ENCODE measurements at regions not wholly inside any gene's neighbourhood (a gene's known extent, or its start where the extent isn't known, plus 50 kb on each side); places are given as distances from the start of the nearest gene placed in this dataset.

GRCh38 chr18:24982831-24983230, 369.1 kb downstream of the ZNF521 start:
- Histone ChIP-seq H3K9me3 (no peaks in the 10 kb centered on the region), H3K36me3 (no peaks in the 10 kb centered on the region), H3K4me1 (no peaks in the 10 kb centered on the region), H3K4me3 (no peak overlapping the region), H3K27me3 (no peaks in the 10 kb centered on the region), H3K27ac (no peak overlapping the region)
- DNase-seq, result no peak
- TF ChIP-seq, protein P1, sequence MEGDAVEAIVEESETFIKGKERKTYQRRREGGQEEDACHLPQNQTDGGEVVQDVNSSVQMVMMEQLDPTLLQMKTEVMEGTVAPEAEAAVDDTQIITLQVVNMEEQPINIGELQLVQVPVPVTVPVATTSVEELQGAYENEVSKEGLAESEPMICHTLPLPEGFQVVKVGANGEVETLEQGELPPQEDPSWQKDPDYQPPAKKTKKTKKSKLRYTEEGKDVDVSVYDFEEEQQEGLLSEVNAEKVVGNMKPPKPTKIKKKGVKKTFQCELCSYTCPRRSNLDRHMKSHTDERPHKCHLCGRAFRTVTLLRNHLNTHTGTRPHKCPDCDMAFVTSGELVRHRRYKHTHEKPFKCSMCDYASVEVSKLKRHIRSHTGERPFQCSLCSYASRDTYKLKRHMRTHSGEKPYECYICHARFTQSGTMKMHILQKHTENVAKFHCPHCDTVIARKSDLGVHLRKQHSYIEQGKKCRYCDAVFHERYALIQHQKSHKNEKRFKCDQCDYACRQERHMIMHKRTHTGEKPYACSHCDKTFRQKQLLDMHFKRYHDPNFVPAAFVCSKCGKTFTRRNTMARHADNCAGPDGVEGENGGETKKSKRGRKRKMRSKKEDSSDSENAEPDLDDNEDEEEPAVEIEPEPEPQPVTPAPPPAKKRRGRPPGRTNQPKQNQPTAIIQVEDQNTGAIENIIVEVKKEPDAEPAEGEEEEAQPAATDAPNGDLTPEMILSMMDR (IDR thresholded peaks at IDR 0.05), result no peak
- TF ChIP-seq POLR2A (IDR thresholded peaks at IDR 0.05), result no peak
- intact Hi-C loops (cut with DNase I; ENCODE audit: low total_unique reads), result no loop called here

- Histone ChIP-seq H3K4me1 (no peaks in the 10 kb centered on the region), H3K36me3 (no peaks in the 10 kb centered on the region), H3K27ac (no peak overlapping the region), H3K9me3 (no peaks in the 10 kb centered on the region), H3K4me3 (no peak overlapping the region), H3K27me3 (no peaks in the 10 kb centered on the region)
- intact Hi-C loops (cut with DNase I; ENCODE audit: low total_unique reads), result no loop called here
- no peak for TF ChIP-seq POLR2A (IDR thresholded peaks at IDR 0.05)
- TF ChIP-seq, protein P1 (IDR thresholded peaks at IDR 0.05), result no peak
- DNase-seq, result no peak
These were observed 368.3 kb downstream of the ZNF521 start for GRCh38 chr18:24983566-24984139.

DNA sequence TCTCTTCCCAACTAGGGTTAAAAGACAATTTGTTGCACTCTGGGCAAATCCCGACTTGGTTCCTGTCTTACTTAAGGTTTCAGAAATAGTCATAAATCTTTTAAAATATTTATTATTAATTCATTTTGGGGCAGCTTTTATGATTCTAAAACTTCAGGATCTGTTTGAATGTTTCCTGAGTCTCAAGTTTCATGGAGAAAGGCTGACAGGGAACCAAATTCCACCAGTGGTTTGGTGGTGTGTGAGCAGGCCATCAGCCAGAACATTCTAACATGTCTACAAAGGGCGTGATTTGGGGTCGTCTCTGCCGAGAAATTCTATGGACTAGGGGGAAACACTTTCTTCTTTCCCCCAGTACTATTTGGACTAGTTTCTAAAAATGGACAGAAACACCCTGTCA, 366.4 kb downstream of the ZNF521 start:
- TF ChIP-seq, protein P1 (IDR thresholded peaks at IDR 0.05), result no peak
- TF ChIP-seq POLR2A (IDR thresholded peaks at IDR 0.05), result no peak
- no peaks in the 10 kb centered on the region for H3K27me3 ChIP-seq
- no peak overlapping the region for H3K4me3 ChIP-seq
- H3K9me3 ChIP-seq, result no peaks in the 10 kb centered on the region
- intact Hi-C loops (cut with DNase I; ENCODE audit: low total_unique reads), result no loop called here
- no peaks in the 10 kb centered on the region for H3K36me3 ChIP-seq
- peak overlapping the region; percentile 49 to 66 for H3K27ac ChIP-seq
- DNase-seq, result no peak
- H3K4me1 ChIP-seq, result no peaks in the 10 kb centered on the region

DNA sequence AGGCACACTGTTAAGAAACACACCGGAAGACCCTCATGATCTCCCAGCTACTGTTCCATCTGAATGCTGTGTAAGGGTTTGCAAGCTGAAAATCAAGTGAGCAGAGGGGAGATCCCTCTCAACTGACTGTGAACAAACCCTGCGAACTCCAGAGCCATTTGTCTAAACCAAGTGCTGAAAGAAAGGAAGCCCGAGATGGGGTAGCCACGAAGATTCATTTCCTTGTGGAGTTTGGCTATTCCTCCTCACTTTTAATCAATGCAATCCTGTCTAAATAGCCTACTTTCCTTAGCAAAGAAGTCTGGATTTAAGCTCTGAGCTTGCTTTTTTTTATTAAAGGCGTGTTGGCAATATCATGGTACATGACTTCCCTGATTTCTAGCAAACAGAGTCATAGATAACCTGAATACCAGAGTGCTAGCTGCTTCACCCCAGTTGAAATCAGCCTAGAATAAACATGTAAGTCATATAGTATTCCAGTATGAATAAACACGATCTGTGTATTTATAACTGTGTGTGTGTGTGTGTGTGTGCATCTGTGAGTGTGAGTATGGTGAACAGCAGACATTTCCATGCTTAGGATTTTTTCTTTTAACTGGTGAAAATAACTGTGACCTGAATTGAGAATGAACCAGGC, 365.2 kb downstream of the ZNF521 start:
- Histone ChIP-seq H3K36me3 (no peaks in the 10 kb centered on the region), H3K27me3 (no peaks in the 10 kb centered on the region), H3K4me1 (no peaks in the 10 kb centered on the region), H3K9me3 (no peaks in the 10 kb centered on the region), H3K27ac (peak overlapping the region; percentile 49 to 66), H3K4me3 (no peak overlapping the region)
- no peak for DNase-seq
- TF ChIP-seq, protein P1 (IDR thresholded peaks at IDR 0.05), result no peak
- no peak for TF ChIP-seq POLR2A (IDR thresholded peaks at IDR 0.05)
- intact Hi-C loops (cut with DNase I; ENCODE audit: low total_unique reads), result no loop called here

- TF ChIP-seq, protein P1 (IDR thresholded peaks at IDR 0.05), result no peak
- TF ChIP-seq POLR2A (IDR thresholded peaks at IDR 0.05), result no peak
- Histone ChIP-seq H3K4me3 (no peak overlapping the region), H3K27ac (peak overlapping the region; percentile 49 to 66)
These were observed 364.4 kb downstream of the ZNF521 start for GRCh38 chr18:24987303-24988252.

More at GRCh38 chr18:24987303-24988252, 364.4 kb downstream of the ZNF521 start:
- Histone ChIP-seq H3K27me3 (no peaks in the 10 kb centered on the region), H3K9me3 (no peaks in the 10 kb centered on the region), H3K36me3 (no peaks in the 10 kb centered on the region), H3K4me1 (no peaks in the 10 kb centered on the region)
- intact Hi-C loops (cut with DNase I; ENCODE audit: low total_unique reads), result no loop called here
- peak; percentile 24 to 28 for DNase-seq

All from uterus (tissue), 3 donors.